H1 (cell line): ENCODE measurements at regions not wholly inside any gene's neighbourhood (a gene's known extent, or its start where the extent isn't known, plus 50 kb on each side); places are given as distances from the start of the nearest gene placed in this dataset.

Experiments
- EP300 ChIP-seq, 2 experiments: IDR thresholded peaks; 1 replicate in 1 of 2; 2 replicates in 1 of 2; pipeline ENCODE4 v1.6.1; 2011 to 2012; ENCODE audit warnings: low read depth in 2 of 2, low read length in 2 of 2, mild to moderate bottlenecking in 2 of 2, borderline replicate concordance in 1 of 2, inconsistent platforms in 1 of 2, moderate library complexity in 1 of 2
- POLR2AphosphoS5 ChIP-seq: IDR thresholded peaks from 2 replicates; pipeline ENCODE4 v1.6.1; 2011; ENCODE audit warnings: low read depth, low read length
- RBBP5 ChIP-seq: IDR thresholded peaks from 2 replicates; pipeline ENCODE4 v1.7.1; 2012; ENCODE audit warnings: low read depth, mild to moderate bottlenecking, inconsistent platforms, low read length, moderate library complexity, borderline replicate concordance
- RFX5 ChIP-seq: IDR thresholded peaks from 2 replicates; pipeline ENCODE4 v1.6.1; 2011; ENCODE audit warnings: low read depth, low read length, improper control_type of control experiment, borderline replicate concordance
- RNF2 ChIP-seq: fragments of 200-900, 300-1000 bp; sonication (generic); IDR thresholded peaks from 2 replicates; pipeline ENCODE4 v1.7.1; 2016; ENCODE audit warnings: borderline replicate concordance, low read depth, mild to moderate bottlenecking, antibody characterized with exemption, low read length; ENCODE audit not compliant: poor library complexity, severe bottlenecking; ENCODE audit errors: missing control alignments
- SAP30 ChIP-seq: fragments of 300-600 bp; sonication (generic); IDR thresholded peaks from 2 replicates; pipeline ENCODE4 v1.7.1; 2012; ENCODE audit warnings: low read length, moderate library complexity, mild to moderate bottlenecking, inconsistent platforms; ENCODE audit not compliant: insufficient read depth, insufficient replicate concordance
- ZNF274 ChIP-seq: IDR thresholded peaks from 2 replicates; pipeline ENCODE4 v1.7.0; 2012; ENCODE audit warnings: low read length, borderline replicate concordance; ENCODE audit errors: extremely low read depth
- TF ChIP-seq, protein P1 (sequence below), 3 experiments: IDR thresholded peaks; 1 replicate in 2 of 3; 2 replicates in 1 of 3; pipeline versions ENCODE4 v1.5.1 to v1.6.1; 2011; ENCODE audit warnings: low read length in 3 of 3, mild to moderate bottlenecking in 3 of 3, inconsistent platforms in 2 of 3, low read depth in 1 of 3, moderate library complexity in 1 of 3; ENCODE audit not compliant: insufficient read depth in 1 of 3; ENCODE audit errors: control extremely low read depth in 1 of 3

DNA sequence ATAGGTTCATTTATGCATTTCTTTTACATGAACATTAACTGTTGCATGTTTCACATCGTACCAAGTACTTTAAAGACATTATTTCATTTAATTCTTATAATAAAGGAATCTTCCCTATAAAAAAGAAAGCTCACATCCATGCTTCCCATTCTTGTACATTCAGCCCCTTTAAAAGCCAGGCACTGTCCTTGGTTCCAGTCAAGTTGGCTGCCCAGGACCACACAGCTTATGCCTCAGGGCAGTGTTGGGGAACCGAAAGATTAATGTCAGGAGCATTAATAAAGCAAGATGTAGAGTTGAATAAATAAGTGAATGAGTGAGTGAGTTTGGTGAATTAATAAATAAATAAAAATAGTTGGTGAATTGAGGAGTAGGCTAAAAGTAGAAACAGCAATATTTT, 409.4 kb upstream of the DAB1 start:
- TF ChIP-seq POLR2AphosphoS5 (no peak), ZNF274 (no peak), SAP30 (no peak), EP300 (IDR thresholded peaks at IDR 0.05; ENCODE audit: borderline replicate concordance in 1 of 2, low read depth in 2 of 2, low read length in 2 of 2) (no peak), RFX5 (no peak), RNF2 (no peak), RBBP5 (no peak)
- TF ChIP-seq, protein P1, sequence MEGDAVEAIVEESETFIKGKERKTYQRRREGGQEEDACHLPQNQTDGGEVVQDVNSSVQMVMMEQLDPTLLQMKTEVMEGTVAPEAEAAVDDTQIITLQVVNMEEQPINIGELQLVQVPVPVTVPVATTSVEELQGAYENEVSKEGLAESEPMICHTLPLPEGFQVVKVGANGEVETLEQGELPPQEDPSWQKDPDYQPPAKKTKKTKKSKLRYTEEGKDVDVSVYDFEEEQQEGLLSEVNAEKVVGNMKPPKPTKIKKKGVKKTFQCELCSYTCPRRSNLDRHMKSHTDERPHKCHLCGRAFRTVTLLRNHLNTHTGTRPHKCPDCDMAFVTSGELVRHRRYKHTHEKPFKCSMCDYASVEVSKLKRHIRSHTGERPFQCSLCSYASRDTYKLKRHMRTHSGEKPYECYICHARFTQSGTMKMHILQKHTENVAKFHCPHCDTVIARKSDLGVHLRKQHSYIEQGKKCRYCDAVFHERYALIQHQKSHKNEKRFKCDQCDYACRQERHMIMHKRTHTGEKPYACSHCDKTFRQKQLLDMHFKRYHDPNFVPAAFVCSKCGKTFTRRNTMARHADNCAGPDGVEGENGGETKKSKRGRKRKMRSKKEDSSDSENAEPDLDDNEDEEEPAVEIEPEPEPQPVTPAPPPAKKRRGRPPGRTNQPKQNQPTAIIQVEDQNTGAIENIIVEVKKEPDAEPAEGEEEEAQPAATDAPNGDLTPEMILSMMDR (IDR thresholded peaks at IDR 0.05; ENCODE audit: control extremely low read depth in 1 of 3, insufficient read depth in 1 of 3, low read depth in 1 of 3, low read length in 3 of 3): no peak
